ENCODE measurements at regions not wholly inside any gene's neighbourhood (a gene's known extent, or its start where the extent isn't known, plus 50 kb on each side); places are given as distances from the start of the nearest gene placed in this dataset.

DNA sequence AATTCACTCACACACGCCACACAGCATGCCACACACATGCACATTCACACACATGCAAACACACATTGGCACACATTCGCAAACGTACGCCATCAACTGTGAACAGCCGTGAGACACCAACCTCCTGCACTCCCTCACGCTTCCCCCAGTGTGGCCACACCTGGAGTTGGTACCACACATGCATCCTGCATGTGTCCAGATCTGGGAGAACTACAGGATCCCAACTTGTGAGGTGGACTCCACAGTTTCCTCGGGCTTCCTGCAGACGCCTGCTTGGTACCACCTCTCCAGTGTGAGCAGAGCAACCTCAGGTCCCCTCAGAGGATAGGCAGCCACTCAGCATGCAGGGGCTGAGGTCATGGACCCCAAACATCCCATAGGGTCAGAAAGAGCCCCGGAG, 239.0 kb downstream of the EIPR1 start:
- DNase-seq: no peak

- DNase-seq: no peak
Observed at GRCh38 chr2:3137651-3138300, 239.8 kb downstream of the EIPR1 start.

GRCh38 chr2:3135676-3136075, 241.9 kb downstream of the EIPR1 start:
- no peak for DNase-seq

- DNase-seq: no peak
Observed at GRCh38 chr2:3134026-3134571, 243.5 kb downstream of the EIPR1 start.

DNA sequence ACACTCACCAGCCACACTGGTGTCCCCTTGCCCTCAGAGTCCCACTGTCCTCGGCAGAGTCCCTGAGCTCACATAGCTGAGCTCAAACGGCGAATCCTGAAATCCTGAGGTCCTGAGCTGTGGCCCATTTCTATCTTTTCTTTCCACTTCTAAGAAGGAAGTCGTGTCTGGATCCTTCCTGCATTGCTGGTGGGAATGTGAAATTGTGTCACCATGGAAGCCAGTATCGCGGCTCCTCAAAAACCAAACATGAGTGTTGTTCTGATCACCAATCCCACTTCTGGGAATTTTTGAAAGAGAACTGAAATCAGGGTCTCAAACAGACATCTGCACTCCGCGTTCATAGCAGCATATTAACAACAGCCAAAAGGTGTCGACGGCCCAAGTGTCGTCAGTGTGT, 244.7 kb downstream of the EIPR1 start:
- DNase-seq: no peak

- DNase-seq: no peak
Observed at GRCh38 chr2:3132466-3132865, 245.2 kb downstream of the EIPR1 start.

GRCh38 chr2:3131636-3132326, 245.8 kb downstream of the EIPR1 start:
- no peak for DNase-seq

- no peak for DNase-seq
Observed at GRCh38 chr2:3130889-3131635, 246.6 kb downstream of the EIPR1 start.

DNA sequence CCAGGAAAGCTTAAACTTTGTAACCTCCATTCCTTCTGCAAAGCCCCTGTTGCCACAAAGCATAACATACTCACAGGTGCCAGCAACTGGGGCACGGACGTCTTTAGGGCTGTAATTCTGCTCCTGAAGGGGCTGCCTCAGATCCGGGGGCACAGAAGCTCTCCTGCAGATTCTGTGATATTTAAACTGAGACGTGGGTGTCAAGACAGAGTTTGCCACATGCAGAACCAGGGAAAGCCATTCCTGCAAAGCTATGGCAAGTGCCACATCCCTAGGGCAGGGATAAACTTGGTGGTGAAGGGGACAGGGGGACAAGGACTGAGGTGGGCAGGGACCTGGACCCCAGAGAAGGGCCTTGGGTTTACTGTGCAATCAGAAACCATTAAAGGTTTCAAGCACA, 247.2 kb downstream of the EIPR1 start:
- no peak for DNase-seq

DNA sequence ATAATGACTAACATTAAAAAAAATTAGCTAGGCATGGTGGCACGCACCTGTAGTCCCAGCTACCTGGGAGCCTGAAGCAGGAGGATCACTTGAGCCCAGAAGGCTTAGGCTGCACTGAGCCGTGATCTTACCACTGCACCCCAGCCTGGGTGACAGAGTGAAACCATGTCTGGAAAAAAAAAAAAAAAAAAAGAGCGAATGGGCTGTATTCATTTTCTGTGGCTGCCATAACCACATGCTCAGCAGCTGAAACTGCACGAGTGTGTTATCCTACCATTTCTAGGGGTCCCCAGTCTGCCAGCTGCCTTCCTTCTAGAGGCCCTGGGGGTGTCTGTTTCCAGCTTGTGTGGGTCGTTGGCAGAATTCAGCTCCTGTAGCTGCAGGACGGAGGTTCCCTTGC, 247.8 kb downstream of the EIPR1 start:
- no peak for DNase-seq

GRCh38 chr2:3128786-3129185, 248.8 kb downstream of the EIPR1 start:
- no peak for DNase-seq

DNA sequence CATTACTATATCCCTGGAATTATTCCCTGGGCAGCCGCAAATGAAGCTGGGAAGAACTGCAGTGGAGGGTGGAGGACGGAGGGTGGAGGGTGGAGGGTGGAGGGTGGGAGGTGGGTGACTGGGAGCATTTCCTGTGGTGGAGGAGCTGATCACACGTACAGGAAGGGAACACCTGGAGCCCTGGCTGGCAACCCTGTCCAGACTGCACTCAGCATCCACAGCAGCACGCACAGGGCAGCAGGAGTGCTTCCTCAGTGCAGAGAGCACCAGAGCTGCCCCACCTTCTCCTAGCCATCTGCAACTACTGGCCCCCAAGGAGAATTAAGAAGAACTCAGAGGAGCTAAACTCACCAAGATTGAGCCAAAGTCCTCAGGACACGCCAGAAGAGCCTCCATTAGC, 249.9 kb downstream of the EIPR1 start:
- no peak for DNase-seq

DNA sequence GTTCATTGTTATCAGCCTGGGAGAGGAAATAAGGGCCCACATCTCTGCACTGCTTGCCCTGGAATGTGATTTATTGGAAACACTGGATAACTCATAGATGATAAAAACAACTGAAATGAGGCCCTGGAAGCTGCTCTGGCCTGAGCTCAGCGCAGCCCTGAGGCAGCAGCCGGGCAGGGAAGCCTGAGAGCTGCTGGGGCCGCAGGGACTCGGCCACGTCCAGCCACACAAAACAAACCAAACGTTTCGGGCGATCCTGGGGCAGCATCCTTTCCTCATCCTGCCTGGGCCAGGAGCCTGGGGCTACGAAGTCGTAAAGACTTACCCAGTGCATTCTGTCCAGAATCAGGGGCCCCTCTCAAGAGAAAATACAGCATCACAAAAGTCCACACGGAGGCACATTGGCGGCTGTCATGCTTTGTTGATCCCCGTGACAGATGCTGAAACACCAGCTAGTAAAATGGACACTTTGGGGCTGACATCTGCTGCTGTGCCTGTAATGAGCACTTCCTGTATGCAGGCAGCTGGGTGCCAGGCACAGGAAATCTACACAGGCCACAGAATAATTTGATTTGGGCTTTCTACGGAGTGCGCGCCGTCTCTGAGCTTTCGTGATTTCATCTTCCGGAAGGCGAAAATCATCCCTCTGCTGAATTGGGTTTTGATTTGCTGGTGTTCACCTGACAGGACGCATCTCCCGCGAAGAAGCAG, 250.6 kb downstream of the EIPR1 start:
- DNase-seq: no peak

DNA sequence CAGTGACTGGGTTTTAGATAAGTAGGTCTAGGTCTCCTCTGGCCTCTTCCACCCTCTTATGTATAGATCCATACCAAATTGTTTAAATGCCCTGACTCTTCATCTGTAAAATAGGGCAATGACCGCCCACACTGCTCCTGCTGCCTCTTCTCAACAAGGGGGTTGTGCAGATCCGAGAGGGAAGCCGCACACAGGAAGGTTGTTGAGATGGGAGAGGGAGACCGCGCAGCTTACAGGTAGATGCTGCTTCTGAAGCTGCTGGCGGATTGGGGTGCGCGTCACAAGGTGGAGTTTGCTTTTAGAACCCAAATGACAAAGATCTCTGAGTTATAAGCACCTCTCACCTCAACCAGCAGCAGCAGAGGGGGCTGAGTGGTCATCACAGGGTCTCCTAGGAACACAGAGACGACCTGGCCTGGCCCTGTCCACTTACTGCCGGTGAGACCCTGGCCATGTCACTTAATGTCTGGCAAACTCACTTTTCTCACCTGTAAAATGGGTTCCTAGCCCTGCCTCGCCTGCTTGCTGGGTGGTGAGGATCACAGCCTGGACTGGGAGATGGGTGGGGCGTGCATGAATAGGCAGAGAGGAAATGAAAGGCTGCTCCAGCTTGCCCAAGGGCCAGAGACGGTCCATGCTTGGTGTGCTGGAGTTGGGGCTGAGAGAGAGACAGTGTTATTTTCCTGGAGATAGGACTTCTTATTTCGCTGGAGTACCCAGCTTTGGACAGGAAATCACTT, 251.3 kb downstream of the EIPR1 start:
- no peak for DNase-seq

DNA sequence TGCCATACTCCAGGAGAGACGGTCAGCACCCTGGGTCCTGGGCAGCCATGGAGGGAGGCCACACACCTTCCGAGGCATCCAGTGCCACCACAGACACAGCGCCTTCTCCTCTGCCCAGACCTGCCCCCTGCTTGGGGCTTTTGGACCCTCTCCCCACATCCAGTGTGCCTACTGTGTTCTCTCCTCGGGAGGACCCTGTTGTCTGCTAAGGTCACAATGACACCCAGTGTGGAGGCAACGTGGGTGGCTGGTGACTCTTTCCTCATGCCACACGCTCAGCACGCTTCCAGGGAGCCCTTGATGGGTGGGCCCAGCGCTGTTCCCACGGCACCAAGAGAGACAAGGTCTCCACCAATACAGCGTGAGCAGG, 251.9 kb downstream of the EIPR1 start:
- DNase-seq: no peak

- DNase-seq: no peak
Observed at GRCh38 chr2:3125001-3125760, 252.4 kb downstream of the EIPR1 start.

DNA sequence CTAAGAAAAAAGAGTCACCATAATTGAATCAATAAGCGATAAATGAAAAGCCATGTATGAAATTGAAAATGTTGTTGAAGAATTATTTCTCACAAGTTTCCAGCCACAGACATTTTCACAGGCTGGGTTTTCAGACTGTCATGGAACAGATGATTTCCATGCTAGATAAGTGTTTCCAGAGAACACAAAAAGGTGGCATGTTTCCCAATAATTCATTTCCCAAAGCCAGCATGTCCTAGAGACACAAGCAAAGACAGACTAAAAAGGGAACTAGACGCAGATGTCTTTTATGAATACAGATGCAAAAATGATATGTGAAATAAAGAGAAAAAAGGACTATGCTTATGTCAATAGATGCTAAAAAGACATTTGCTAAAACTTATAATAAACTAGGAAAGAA, 255.1 kb downstream of the EIPR1 start:
- no peak for DNase-seq

GRCh38 chr2:3121601-3122000, 256.0 kb downstream of the EIPR1 start:
- DNase-seq: peak; percentile 6

GRCh38 chr2:3117650-3118216, 259.9 kb downstream of the EIPR1 start:
- no peak for DNase-seq

GRCh38 chr2:3116371-3116770, 261.2 kb downstream of the EIPR1 start:
- DNase-seq: no peak

All from fibroblast of skin of abdomen (primary cell).